Endodermal cell (in vitro differentiated cells): ENCODE measurements at regions not wholly inside any gene's neighbourhood (a gene's known extent, or its start where the extent isn't known, plus 50 kb on each side); places are given as distances from the start of the nearest gene placed in this dataset.

Experiments
- DNase-seq: peaks from one replicate; pipeline ENCODE4 v3.0.0-alpha.2; 2017
- H3K27ac ChIP-seq: 2 replicates; pipeline ENCODE4 v1.5.1; 2013; ENCODE audit warnings: mild to moderate bottlenecking, low read depth, low read length, moderate library complexity
- H3K27me3 ChIP-seq: 2 replicates; pipeline ENCODE4 v1.6.1; 2013; ENCODE audit warnings: mild to moderate bottlenecking, low read length, moderate library complexity; ENCODE audit not compliant: insufficient read depth, control insufficient read depth, poor library complexity, severe bottlenecking
- H3K36me3 ChIP-seq: 2 replicates; pipeline ENCODE4 v1.7.0; 2013; ENCODE audit warnings: mild to moderate bottlenecking, low read length, moderate library complexity; ENCODE audit not compliant: control insufficient read depth, insufficient read depth
- H3K4me1 ChIP-seq: one replicate; pipeline ENCODE4 v1.7.0; 2013; ENCODE audit warnings: low read length; ENCODE audit not compliant: control insufficient read depth, insufficient read depth
- H3K4me3 ChIP-seq: 2 replicates; pipeline ENCODE4 v1.5.1; 2013; ENCODE audit warnings: mild to moderate bottlenecking, low read length, moderate library complexity
- H3K9ac ChIP-seq: 2 replicates; pipeline ENCODE4 v1.6.1; 2013; ENCODE audit warnings: mild to moderate bottlenecking, low read length, moderate library complexity; ENCODE audit not compliant: poor library complexity, severe bottlenecking; ENCODE audit errors: extremely low read depth
- H3K9me3 ChIP-seq: 2 replicates; pipeline ENCODE4 v1.6.1; 2013; ENCODE audit warnings: mild to moderate bottlenecking, low read length, moderate library complexity; ENCODE audit not compliant: control insufficient read depth
- H3K27ac Mint-ChIP-seq: 2 replicates; pipeline ENCODE4 v1.8.0; 2020; ENCODE audit warnings: mixed read lengths
- H3K27me3 Mint-ChIP-seq: 2 replicates; pipeline ENCODE4 v1.8.0; 2021; ENCODE audit warnings: mild to moderate bottlenecking, mixed read lengths; ENCODE audit not compliant: insufficient read depth
- H3K36me3 Mint-ChIP-seq: 2 replicates; pipeline ENCODE4 v1.8.0; 2020; ENCODE audit warnings: low read depth, mixed read lengths
- H3K4me1 Mint-ChIP-seq: 2 replicates; pipeline ENCODE4 v1.8.0; 2020; ENCODE audit warnings: mixed read lengths
- H3K4me3 Mint-ChIP-seq: 2 replicates; pipeline ENCODE4 v1.8.0; 2020; ENCODE audit warnings: mild to moderate bottlenecking, moderate library complexity, mixed read lengths
- H3K9me3 Mint-ChIP-seq: 2 replicates; pipeline ENCODE4 v1.8.0; 2020; ENCODE audit warnings: mild to moderate bottlenecking, mixed read lengths
- CTCF ChIP-seq: fragments of 200-600 bp; sonication (generic); conservative IDR thresholded peaks from 2 replicates; pipeline ENCODE4 v1.5.0; 2021; ENCODE audit warnings: antibody characterized with exemption, mild to moderate bottlenecking
- WGBS, 2 experiments: methylation state at CpG; one replicate each; pipeline versions ENCODE4 v1.1.5 to v1.1.7; 2013; ENCODE audit warnings: missing lambda C conversion rate in 2 of 2, mixed read lengths in 1 of 2; ENCODE audit not compliant: insufficient coverage in 1 of 2, insufficient read length in 1 of 2; 5-methylcytosine and 5-hydroxymethylcytosine counted together

- Histone ChIP-seq H3K36me3 (no peaks in the 10 kb centered on the region), H3K27me3 (no peaks in the 10 kb centered on the region), H3K27ac (no peak overlapping the region), H3K4me3 (no peak overlapping the region), H3K9me3 (no peaks in the 10 kb centered on the region), H3K9ac (no peak overlapping the region), H3K4me1 (peaks cover 4% of the 10 kb centered on the region)
- 83 to 86% methylated on average over 4 of the region's 4 CpGs for WGBS, 2 experiments
- no peak for DNase-seq
- TF ChIP-seq CTCF: no peak
- no peaks in the 10 kb centered on the region for H3K36me3 Mint-ChIP-seq
- H3K27me3 Mint-ChIP-seq: no peaks in the 10 kb centered on the region
- H3K4me3 Mint-ChIP-seq: no peak overlapping the region
- peaks cover 10% of the 10 kb centered on the region for H3K4me1 Mint-ChIP-seq
- H3K27ac Mint-ChIP-seq: no peak overlapping the region
- no peaks in the 10 kb centered on the region for H3K9me3 Mint-ChIP-seq
Observed at GRCh38 chr1:95326023-95326422, 92.0 kb downstream of the RWDD3 start.

DNA sequence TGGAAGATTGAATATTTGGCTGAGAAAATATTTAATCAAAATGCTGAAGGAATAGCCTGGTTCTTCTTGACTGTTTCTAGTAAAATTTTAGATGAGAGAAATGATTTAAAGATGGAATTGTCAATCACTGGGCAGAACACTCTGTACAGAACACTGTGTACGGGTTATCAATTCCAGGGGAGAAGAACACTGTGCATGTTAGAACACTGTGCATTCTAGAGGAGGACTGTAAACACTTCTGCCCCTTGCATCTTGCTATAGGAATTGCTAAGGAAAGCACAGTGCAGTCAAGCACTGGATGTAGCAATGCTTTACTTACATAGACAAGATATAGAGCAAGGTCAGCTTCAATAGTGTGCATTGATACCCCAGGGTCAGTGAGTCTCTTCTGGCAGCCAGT lies 98.7 kb downstream of the RWDD3 start:
- H3K9me3 Mint-ChIP-seq: no peaks in the 10 kb centered on the region
- Histone ChIP-seq H3K9ac (no peak overlapping the region), H3K4me1 (no peaks in the 10 kb centered on the region), H3K4me3 (peak overlapping the region; percentile 7), H3K9me3 (peaks cover 5% of the 10 kb centered on the region), H3K36me3 (no peaks in the 10 kb centered on the region), H3K27me3 (no peaks in the 10 kb centered on the region), H3K27ac (no peak overlapping the region)
- peaks cover 16% of the 10 kb centered on the region for H3K4me1 Mint-ChIP-seq
- WGBS, 2 experiments: 97 to 100% methylated on average over 1 of the region's 1 CpG
- no peaks in the 10 kb centered on the region for H3K27me3 Mint-ChIP-seq
- no peak overlapping the region for H3K27ac Mint-ChIP-seq
- no peak for TF ChIP-seq CTCF
- no peak overlapping the region for H3K4me3 Mint-ChIP-seq
- DNase-seq: no peak
- peaks cover 2% of the 10 kb centered on the region for H3K36me3 Mint-ChIP-seq

GRCh38 chr1:95339377-95339776 lies 105.4 kb downstream of the RWDD3 start:
- no peak overlapping the region for H3K27ac Mint-ChIP-seq
- H3K9me3 Mint-ChIP-seq: no peaks in the 10 kb centered on the region
- no peaks in the 10 kb centered on the region for H3K36me3 Mint-ChIP-seq
- Histone ChIP-seq H3K4me3 (no peak overlapping the region), H3K9me3 (peaks cover 2% of the 10 kb centered on the region), H3K27me3 (no peaks in the 10 kb centered on the region), H3K36me3 (no peaks in the 10 kb centered on the region), H3K27ac (no peak overlapping the region), H3K4me1 (no peaks in the 10 kb centered on the region), H3K9ac (no peak overlapping the region)
- no peak overlapping the region for H3K4me3 Mint-ChIP-seq
- DNase-seq: no peak
- no peaks in the 10 kb centered on the region for H3K4me1 Mint-ChIP-seq
- no peak for TF ChIP-seq CTCF
- no peaks in the 10 kb centered on the region for H3K27me3 Mint-ChIP-seq
- WGBS, 2 experiments: 93 to 94% methylated on average over 5 to 9 of the region's 9 CpGs
